ENCODE measurements at regions not wholly inside any gene's neighbourhood (a gene's known extent, or its start where the extent isn't known, plus 50 kb on each side); places are given as distances from the start of the nearest gene placed in this dataset.

GRCh38 chr12:59079472-59079871 lies 159.2 kb upstream of the LRIG3 start:
- no peaks in the 10 kb centered on the region for H3K27me3 ChIP-seq (ENCODE audit: insufficient read depth, low read length)
- H3K4me3 ChIP-seq (ENCODE audit: insufficient read depth, low read length) = no peak overlapping the region
- no peak overlapping the region for H2AFZ ChIP-seq (ENCODE audit: low read length)
- no peak for DNase-seq (ENCODE audit: insufficient read length, low spot score, missing footprints)
- no peak overlapping the region for H3K27ac ChIP-seq (ENCODE audit: low read depth, low read length)
- no peak overlapping the region for H3K4me2 ChIP-seq (ENCODE audit: insufficient read depth, low read length)
- no peak for TF ChIP-seq CTCF (IDR thresholded peaks at IDR 0.05; ENCODE audit: extremely low read depth, low read depth, low read length)
- H3K36me3 ChIP-seq (ENCODE audit: insufficient read depth, low read length) = no peaks in the 10 kb centered on the region
- no peaks in the 10 kb centered on the region for H3K79me2 ChIP-seq (ENCODE audit: insufficient read depth, low read length)
- no peaks in the 10 kb centered on the region for H4K20me1 ChIP-seq (ENCODE audit: insufficient read depth, low read length)
- no peaks in the 10 kb centered on the region for H3K9me3 ChIP-seq (ENCODE audit: low read depth, low read length)
- no peaks in the 10 kb centered on the region for H3K4me1 ChIP-seq (ENCODE audit: insufficient read depth, low read length)

- Histone ChIP-seq H3K4me1 (ENCODE audit: insufficient read depth, low read length) (no peaks in the 10 kb centered on the region), H3K4me3 (ENCODE audit: insufficient read depth, low read length) (no peak overlapping the region), H4K20me1 (ENCODE audit: insufficient read depth, low read length) (no peaks in the 10 kb centered on the region), H2AFZ (ENCODE audit: low read length) (no peak overlapping the region), H3K9me3 (ENCODE audit: low read depth, low read length) (no peaks in the 10 kb centered on the region), H3K36me3 (ENCODE audit: insufficient read depth, low read length) (no peaks in the 10 kb centered on the region), H3K27me3 (ENCODE audit: insufficient read depth, low read length) (no peaks in the 10 kb centered on the region), H3K4me2 (ENCODE audit: insufficient read depth, low read length) (no peak overlapping the region), H3K79me2 (ENCODE audit: insufficient read depth, low read length) (no peaks in the 10 kb centered on the region), H3K27ac (ENCODE audit: low read depth, low read length) (no peak overlapping the region)
- no peak for TF ChIP-seq CTCF (IDR thresholded peaks at IDR 0.05; ENCODE audit: extremely low read depth, low read depth, low read length)
- DNase-seq (ENCODE audit: insufficient read length, low spot score, missing footprints) = no peak
Observed at GRCh38 chr12:59079002-59079401, 158.7 kb upstream of the LRIG3 start.

- H3K9me3 ChIP-seq (ENCODE audit: low read depth, low read length) = no peaks in the 10 kb centered on the region
- no peaks in the 10 kb centered on the region for H3K27me3 ChIP-seq (ENCODE audit: insufficient read depth, low read length)
- H3K79me2 ChIP-seq (ENCODE audit: insufficient read depth, low read length) = no peaks in the 10 kb centered on the region
- H4K20me1 ChIP-seq (ENCODE audit: insufficient read depth, low read length) = no peaks in the 10 kb centered on the region
- DNase-seq (ENCODE audit: insufficient read length, low spot score, missing footprints) = no peak
- TF ChIP-seq CTCF (IDR thresholded peaks at IDR 0.05; ENCODE audit: extremely low read depth, low read depth, low read length) = no peak
- no peak overlapping the region for H3K4me2 ChIP-seq (ENCODE audit: insufficient read depth, low read length)
- H3K27ac ChIP-seq (ENCODE audit: low read depth, low read length) = no peak overlapping the region
- peak overlapping the region; percentile 6 for H2AFZ ChIP-seq (ENCODE audit: low read length)
- no peaks in the 10 kb centered on the region for H3K36me3 ChIP-seq (ENCODE audit: insufficient read depth, low read length)
- no peaks in the 10 kb centered on the region for H3K4me1 ChIP-seq (ENCODE audit: insufficient read depth, low read length)
- H3K4me3 ChIP-seq (ENCODE audit: insufficient read depth, low read length) = no peak overlapping the region
Observed at GRCh38 chr12:59077575-59078426, 157.5 kb upstream of the LRIG3 start.

- no peak overlapping the region for H3K4me2 ChIP-seq (ENCODE audit: insufficient read depth, low read length)
- H3K27me3 ChIP-seq (ENCODE audit: insufficient read depth, low read length) = no peaks in the 10 kb centered on the region
- no peak for DNase-seq (ENCODE audit: insufficient read length, low spot score, missing footprints)
- H4K20me1 ChIP-seq (ENCODE audit: insufficient read depth, low read length) = no peaks in the 10 kb centered on the region
- no peak overlapping the region for H3K4me3 ChIP-seq (ENCODE audit: insufficient read depth, low read length)
- H3K4me1 ChIP-seq (ENCODE audit: insufficient read depth, low read length) = no peaks in the 10 kb centered on the region
- no peaks in the 10 kb centered on the region for H3K36me3 ChIP-seq (ENCODE audit: insufficient read depth, low read length)
- no peak for TF ChIP-seq CTCF (IDR thresholded peaks at IDR 0.05; ENCODE audit: extremely low read depth, low read depth, low read length)
- no peak overlapping the region for H3K27ac ChIP-seq (ENCODE audit: low read depth, low read length)
- no peak overlapping the region for H2AFZ ChIP-seq (ENCODE audit: low read length)
- H3K79me2 ChIP-seq (ENCODE audit: insufficient read depth, low read length) = no peaks in the 10 kb centered on the region
- H3K9me3 ChIP-seq (ENCODE audit: low read depth, low read length) = no peaks in the 10 kb centered on the region
Observed at GRCh38 chr12:59077153-59077552, 156.8 kb upstream of the LRIG3 start.

Data from osteoblast (primary cell).